ENCODE measurements at regions not wholly inside any gene's neighbourhood (a gene's known extent, or its start where the extent isn't known, plus 50 kb on each side); places are given as distances from the start of the nearest gene placed in this dataset.
"Not testable (repeated sequence)": the region's sequence is repeated elsewhere in the genome, so short reads cannot be mapped to it uniquely, and the experiment has no call there.

- H3K4me3 ChIP-seq (ENCODE audit: low read length): no peak overlapping the region
- H3K9me3 ChIP-seq (ENCODE audit: low read length): no peaks in the 10 kb centered on the region
- H2AFZ ChIP-seq (ENCODE audit: low read length): no peak overlapping the region
- no peak overlapping the region for H3K4me2 ChIP-seq (ENCODE audit: low read depth, low read length, poor library complexity, severe bottlenecking)
- H3K27ac ChIP-seq (ENCODE audit: low read length): no peak overlapping the region
- H3K36me3 ChIP-seq (ENCODE audit: insufficient read depth, low read length): no peaks in the 10 kb centered on the region
- H3K9me2 ChIP-seq (replicated peaks; ENCODE audit: insufficient read depth, low read length): no peaks in the 10 kb centered on the region
- peaks cover 2% of the 10 kb centered on the region; the same call in 1 of the 2 replicates for H3K4me1 ChIP-seq (ENCODE audit: low read length)
- no peaks in the 10 kb centered on the region for H4K20me1 ChIP-seq (ENCODE audit: insufficient read depth, low read depth, low read length)
- H3K27me3 ChIP-seq (ENCODE audit: low read length): no peaks in the 10 kb centered on the region
- no peak for DNase-seq
- no peak overlapping the region for H3K9ac ChIP-seq (ENCODE audit: low read length)
- H3K79me2 ChIP-seq (ENCODE audit: low read length): no peaks in the 10 kb centered on the region
Observed at GRCh38 chrX:98289726-98290125, 1406.0 kb downstream of the RPA4 start.

DNA sequence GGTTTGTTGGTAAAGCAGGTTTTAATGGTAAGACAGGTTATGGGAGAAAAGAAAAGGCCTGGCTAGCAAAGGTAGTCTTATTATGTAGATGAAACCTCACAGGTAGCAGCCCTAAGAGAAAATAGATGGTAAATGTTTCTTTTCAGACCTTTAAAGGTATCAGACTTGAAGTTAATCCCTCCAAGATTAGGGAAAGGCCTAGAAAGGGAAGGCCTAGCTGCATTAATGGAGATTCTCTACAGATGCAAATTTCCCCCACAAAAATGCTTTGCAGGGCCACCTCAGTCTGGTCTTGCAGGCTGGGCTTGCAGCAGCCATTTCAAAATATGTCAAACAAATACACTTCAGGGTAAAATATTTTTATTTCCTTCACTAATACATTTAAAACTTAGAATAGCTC, 1410.6 kb downstream of the RPA4 start:
- DNase-seq: no peak
- peak overlapping the region; percentile 36; the same call in 1 of the 2 replicates for H2AFZ ChIP-seq (ENCODE audit: low read length)
- no peak overlapping the region for H3K4me3 ChIP-seq (ENCODE audit: low read length)
- H3K4me1 ChIP-seq (ENCODE audit: low read length): peaks cover 2% of the 10 kb centered on the region; the same call in 1 of the 2 replicates
- no peak overlapping the region for H3K27ac ChIP-seq (ENCODE audit: low read length)
- H3K36me3 ChIP-seq (ENCODE audit: insufficient read depth, low read length): no peaks in the 10 kb centered on the region
- H3K4me2 ChIP-seq (ENCODE audit: low read depth, low read length, poor library complexity, severe bottlenecking): no peak overlapping the region
- no peaks in the 10 kb centered on the region for H3K79me2 ChIP-seq (ENCODE audit: low read length)
- H3K9me2 ChIP-seq (replicated peaks; ENCODE audit: insufficient read depth, low read length): no peaks in the 10 kb centered on the region
- H3K27me3 ChIP-seq (ENCODE audit: low read length): no peaks in the 10 kb centered on the region
- H3K9ac ChIP-seq (ENCODE audit: low read length): no peak overlapping the region
- H3K9me3 ChIP-seq (ENCODE audit: low read length): no peaks in the 10 kb centered on the region
- no peaks in the 10 kb centered on the region for H4K20me1 ChIP-seq (ENCODE audit: insufficient read depth, low read depth, low read length)

DNA sequence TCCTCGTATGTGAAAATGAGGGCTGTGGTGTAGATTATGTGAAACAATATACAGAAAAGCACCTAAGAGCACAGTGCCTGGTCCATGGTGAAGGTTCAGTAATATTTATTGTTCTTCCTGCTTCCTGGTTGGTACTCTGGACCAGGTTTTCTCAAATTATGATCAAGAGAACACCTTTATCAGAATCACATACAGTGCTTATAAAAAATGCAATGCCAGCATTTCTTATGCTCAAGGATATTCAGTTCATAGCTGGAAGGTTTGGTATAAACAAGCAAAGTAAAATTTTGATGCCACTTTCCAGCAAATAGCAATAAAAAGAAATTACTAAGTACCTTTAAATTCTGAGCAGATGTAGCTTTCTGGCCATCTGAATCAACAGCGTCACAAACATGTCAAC, 1412.4 kb downstream of the RPA4 start:
- Histone ChIP-seq H3K4me1 (ENCODE audit: low read length) (peaks cover 2% of the 10 kb centered on the region; the same call in 1 of the 2 replicates), H3K79me2 (ENCODE audit: low read length) (no peaks in the 10 kb centered on the region), H3K9me3 (ENCODE audit: low read length) (no peaks in the 10 kb centered on the region), H4K20me1 (ENCODE audit: insufficient read depth, low read depth, low read length) (no peaks in the 10 kb centered on the region), H3K4me3 (ENCODE audit: low read length) (no peak overlapping the region), H2AFZ (ENCODE audit: low read length) (no peak overlapping the region), H3K9me2 (replicated peaks; ENCODE audit: insufficient read depth, low read length) (no peaks in the 10 kb centered on the region), H3K4me2 (ENCODE audit: low read depth, low read length, poor library complexity, severe bottlenecking) (no peak overlapping the region), H3K27me3 (ENCODE audit: low read length) (no peaks in the 10 kb centered on the region), H3K27ac (ENCODE audit: low read length) (no peak overlapping the region), H3K36me3 (ENCODE audit: insufficient read depth, low read length) (no peaks in the 10 kb centered on the region), H3K9ac (ENCODE audit: low read length) (no peak overlapping the region)
- no peak for DNase-seq

- H3K79me2 ChIP-seq (ENCODE audit: low read length): no peaks in the 10 kb centered on the region
- DNase-seq: no peak
- H3K27ac ChIP-seq (ENCODE audit: low read length): no peak overlapping the region
Observed at GRCh38 chrX:98299785-98300184, 1416.1 kb downstream of the RPA4 start.

DNA sequence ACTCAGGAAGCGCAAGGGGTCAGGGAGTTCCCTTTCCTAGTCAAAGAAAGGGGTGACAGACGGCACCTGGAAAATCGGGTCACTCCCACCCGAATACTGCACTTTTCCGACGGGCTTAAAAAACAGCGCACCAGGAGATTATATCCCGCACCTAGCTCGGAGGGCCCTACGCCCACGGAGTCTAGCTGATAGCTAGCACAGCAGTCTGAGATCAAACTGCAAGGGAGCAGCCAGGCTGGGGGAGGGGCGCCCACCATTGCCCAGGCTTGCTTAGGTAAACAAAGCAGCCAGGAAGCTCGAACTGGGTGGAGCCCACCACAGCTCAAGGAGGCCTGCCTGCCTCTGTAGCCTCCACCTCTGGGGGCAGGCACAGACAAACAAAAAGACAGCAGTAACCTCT, 1416.8 kb downstream of the RPA4 start:
- H3K27me3 ChIP-seq (ENCODE audit: low read length); H3K9me3 ChIP-seq (ENCODE audit: low read length); H3K36me3 ChIP-seq (ENCODE audit: insufficient read depth, low read length); H3K79me2 ChIP-seq (ENCODE audit: low read length); H3K9me2 ChIP-seq (replicated peaks; ENCODE audit: insufficient read depth, low read length); H3K4me2 ChIP-seq (ENCODE audit: low read depth, low read length, poor library complexity, severe bottlenecking); DNase-seq; H4K20me1 ChIP-seq (ENCODE audit: insufficient read depth, low read depth, low read length); H3K27ac ChIP-seq (ENCODE audit: low read length); H3K4me3 ChIP-seq (ENCODE audit: low read length); H2AFZ ChIP-seq (ENCODE audit: low read length); H3K4me1 ChIP-seq (ENCODE audit: low read length); H3K9ac ChIP-seq (ENCODE audit: low read length): not testable (repeated sequence)

More at GRCh38 chrX:98299785-98300184, 1416.1 kb downstream of the RPA4 start:
- H3K4me3 ChIP-seq (ENCODE audit: low read length): no peak overlapping the region
- H3K9me2 ChIP-seq (replicated peaks; ENCODE audit: insufficient read depth, low read length): no peaks in the 10 kb centered on the region
- H3K36me3 ChIP-seq (ENCODE audit: insufficient read depth, low read length): no peaks in the 10 kb centered on the region
- no peak overlapping the region for H3K4me2 ChIP-seq (ENCODE audit: low read depth, low read length, poor library complexity, severe bottlenecking)
- H3K4me1 ChIP-seq (ENCODE audit: low read length): no peaks in the 10 kb centered on the region
- no peaks in the 10 kb centered on the region for H3K9me3 ChIP-seq (ENCODE audit: low read length)
- H4K20me1 ChIP-seq (ENCODE audit: insufficient read depth, low read depth, low read length): no peaks in the 10 kb centered on the region
- no peak overlapping the region for H3K9ac ChIP-seq (ENCODE audit: low read length)
- H3K27me3 ChIP-seq (ENCODE audit: low read length): no peaks in the 10 kb centered on the region
- H2AFZ ChIP-seq (ENCODE audit: low read length): no peak overlapping the region

- no peaks in the 10 kb centered on the region for H3K27me3 ChIP-seq (ENCODE audit: low read length)
- H3K4me3 ChIP-seq (ENCODE audit: low read length): no peak overlapping the region
- no peaks in the 10 kb centered on the region for H3K9me2 ChIP-seq (replicated peaks; ENCODE audit: insufficient read depth, low read length)
Observed at GRCh38 chrX:98331407-98331806, 1447.7 kb downstream of the RPA4 start.

GRCh38 chrX:98338544-98338943, 1454.8 kb downstream of the RPA4 start:
- Histone ChIP-seq H3K27me3 (ENCODE audit: low read length) (no peaks in the 10 kb centered on the region), H3K9ac (ENCODE audit: low read length) (no peak overlapping the region), H4K20me1 (ENCODE audit: insufficient read depth, low read depth, low read length) (no peaks in the 10 kb centered on the region), H3K9me3 (ENCODE audit: low read length) (peaks cover 16% of the 10 kb centered on the region), H3K4me3 (ENCODE audit: low read length) (no peak overlapping the region), H2AFZ (ENCODE audit: low read length) (no peak overlapping the region), H3K4me1 (ENCODE audit: low read length) (no peaks in the 10 kb centered on the region), H3K4me2 (ENCODE audit: low read depth, low read length, poor library complexity, severe bottlenecking) (no peak overlapping the region), H3K36me3 (ENCODE audit: insufficient read depth, low read length) (no peaks in the 10 kb centered on the region), H3K27ac (ENCODE audit: low read length) (no peak overlapping the region), H3K9me2 (replicated peaks; ENCODE audit: insufficient read depth, low read length) (no peaks in the 10 kb centered on the region), H3K79me2 (ENCODE audit: low read length) (no peaks in the 10 kb centered on the region)
- no peak for DNase-seq

More at GRCh38 chrX:98331407-98331806, 1447.7 kb downstream of the RPA4 start:
- no peaks in the 10 kb centered on the region for H3K79me2 ChIP-seq (ENCODE audit: low read length)
- no peak overlapping the region for H2AFZ ChIP-seq (ENCODE audit: low read length)
- no peaks in the 10 kb centered on the region for H3K9me3 ChIP-seq (ENCODE audit: low read length)
- H3K27ac ChIP-seq (ENCODE audit: low read length): no peak overlapping the region
- no peaks in the 10 kb centered on the region for H3K4me1 ChIP-seq (ENCODE audit: low read length)
- no peak overlapping the region for H3K9ac ChIP-seq (ENCODE audit: low read length)
- H4K20me1 ChIP-seq (ENCODE audit: insufficient read depth, low read depth, low read length): no peaks in the 10 kb centered on the region
- no peaks in the 10 kb centered on the region for H3K36me3 ChIP-seq (ENCODE audit: insufficient read depth, low read length)
- H3K4me2 ChIP-seq (ENCODE audit: low read depth, low read length, poor library complexity, severe bottlenecking): no peak overlapping the region
- DNase-seq: no peak

DNA sequence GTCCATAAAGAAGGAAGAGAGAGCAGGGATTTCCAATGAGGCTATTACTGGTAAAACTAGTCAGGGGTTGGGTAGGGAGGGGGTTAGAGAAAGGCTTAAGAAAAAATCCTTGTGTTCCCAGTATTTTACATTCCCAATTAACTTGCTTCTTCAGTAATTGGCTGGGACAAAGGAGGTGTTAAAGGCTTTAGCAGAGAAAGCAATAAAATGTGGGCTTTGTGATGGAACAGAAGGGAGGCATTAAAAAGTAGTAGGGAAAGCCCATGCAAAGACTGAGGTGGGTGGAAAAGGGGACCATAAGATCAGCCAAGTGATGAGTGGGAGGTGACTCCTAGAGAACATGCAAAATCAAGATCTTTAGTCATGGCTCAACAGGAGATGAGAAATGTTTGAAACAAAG, 1467.2 kb downstream of the RPA4 start:
- H3K4me3 ChIP-seq (ENCODE audit: low read length): no peak overlapping the region
- no peak overlapping the region for H3K27ac ChIP-seq (ENCODE audit: low read length)
- H3K4me1 ChIP-seq (ENCODE audit: low read length): no peaks in the 10 kb centered on the region
- DNase-seq: no peak
- no peaks in the 10 kb centered on the region for H3K36me3 ChIP-seq (ENCODE audit: insufficient read depth, low read length)
- no peaks in the 10 kb centered on the region for H3K27me3 ChIP-seq (ENCODE audit: low read length)
- H3K9me3 ChIP-seq (ENCODE audit: low read length): peaks cover under 1% of the 10 kb centered on the region; the same call in 1 of the 2 replicates
- H4K20me1 ChIP-seq (ENCODE audit: insufficient read depth, low read depth, low read length): no peaks in the 10 kb centered on the region
- H3K9me2 ChIP-seq (replicated peaks; ENCODE audit: insufficient read depth, low read length): no peaks in the 10 kb centered on the region
- no peak overlapping the region for H2AFZ ChIP-seq (ENCODE audit: low read length)
- no peak overlapping the region for H3K4me2 ChIP-seq (ENCODE audit: low read depth, low read length, poor library complexity, severe bottlenecking)
- H3K9ac ChIP-seq (ENCODE audit: low read length): no peak overlapping the region
- no peaks in the 10 kb centered on the region for H3K79me2 ChIP-seq (ENCODE audit: low read length)

- Histone ChIP-seq H2AFZ (ENCODE audit: low read length) (no peak overlapping the region), H3K4me2 (ENCODE audit: low read depth, low read length, poor library complexity, severe bottlenecking) (no peak overlapping the region), H3K27me3 (ENCODE audit: low read length) (no peaks in the 10 kb centered on the region), H3K79me2 (ENCODE audit: low read length) (no peaks in the 10 kb centered on the region), H3K9ac (ENCODE audit: low read length) (no peak overlapping the region), H3K9me2 (replicated peaks; ENCODE audit: insufficient read depth, low read length) (peaks cover 4% of the 10 kb centered on the region; the same call in 1 of the 2 replicates), H3K27ac (ENCODE audit: low read length) (no peak overlapping the region), H3K36me3 (ENCODE audit: insufficient read depth, low read length) (no peaks in the 10 kb centered on the region), H3K4me1 (ENCODE audit: low read length) (peaks cover 7% of the 10 kb centered on the region), H4K20me1 (ENCODE audit: insufficient read depth, low read depth, low read length) (no peaks in the 10 kb centered on the region), H3K9me3 (ENCODE audit: low read length) (peaks cover 3% of the 10 kb centered on the region; the same call in 1 of the 2 replicates), H3K4me3 (ENCODE audit: low read length) (no peak overlapping the region)
- peak; percentile 44 for DNase-seq
Observed at GRCh38 chrX:98357146-98357545, 1473.4 kb downstream of the RPA4 start.
